Testis (tissue), 2 donors: ENCODE measurements at regions not wholly inside any gene's neighbourhood (a gene's known extent, or its start where the extent isn't known, plus 50 kb on each side); places are given as distances from the start of the nearest gene placed in this dataset.

ENCODE experiments used
- DNase-seq: peaks from one replicate; pipeline ENCODE4 v3.0.0-alpha.2; 2019
- H3K27ac ChIP-seq, 2 donors: fragments of 200-600 bp; sonication (generic); one replicate each; pipeline ENCODE4 v1.5.1; 2019
- H3K27me3 ChIP-seq: fragments of 200-600 bp; sonication (generic); one replicate; pipeline ENCODE4 v1.5.1; 2019
- H3K36me3 ChIP-seq: fragments of 200-600 bp; sonication (generic); one replicate; pipeline ENCODE4 v1.5.1; 2017; ENCODE audit warnings: low read depth; ENCODE audit errors: missing control alignments
- H3K4me1 ChIP-seq: fragments of 200-600 bp; sonication (generic); one replicate; pipeline ENCODE4 v1.5.1; 2019
- H3K4me3 ChIP-seq, 2 donors: fragments of 200-600 bp; sonication (generic); one replicate each; pipeline ENCODE4 v1.5.1; 2017 to 2019
- H3K9me3 ChIP-seq: fragments of 200-600 bp; sonication (generic); one replicate; pipeline ENCODE4 v1.5.1; 2017
- CTCF ChIP-seq, 3 experiments: fragments of 450-650 bp in 2 of 3; fragments of 200-600 bp in 1 of 3; sonication (generic) in 1 of 3; IDR thresholded peaks; one replicate each; pipeline ENCODE4 v1.5.1; 2016 to 2019; ENCODE audit warnings: antibody characterized with exemption in 3 of 3, mild to moderate bottlenecking in 2 of 3, moderate library complexity in 1 of 3
- POLR2A ChIP-seq: fragments of 450-650 bp; IDR thresholded peaks from one replicate; pipeline ENCODE4 v1.6.1; 2017; ENCODE audit warnings: antibody characterized with exemption, mild to moderate bottlenecking, moderate library complexity
- WGBS, 2 donors: methylation state at CpG; one replicate each; pipeline ENCODE4 v1.1.5; 2018; 5-methylcytosine and 5-hydroxymethylcytosine counted together
- intact Hi-C: fragments of 100-400 bp; cut with DNase I; formaldehyde crosslinking; loops from one replicate; pipeline ENCODE4 v1.15.1; 2023; ENCODE audit warnings: low total_unique reads

- Histone ChIP-seq H3K4me3 (no peak overlapping the region), H3K36me3 (no peaks in the 10 kb centered on the region), H3K9me3 (no peaks in the 10 kb centered on the region), H3K27me3 (no peaks in the 10 kb centered on the region), H3K27ac (no peak overlapping the region), H3K4me1 (no peaks in the 10 kb centered on the region)
- WGBS, 2 donors, result 86 to 89% methylated on average over 2 of the region's 2 CpGs
- intact Hi-C loops, result no loop called here
- no peak for DNase-seq
- TF ChIP-seq CTCF (IDR thresholded peaks at IDR 0.05) (no peak), POLR2A (no peak)
Observed at GRCh38 chr13:72181661-72182060, 314.7 kb upstream of the DACH1 start.

GRCh38 chr13:72180253-72180952 is 313.4 kb upstream of the DACH1 start:
- no peak overlapping the region for H3K27ac ChIP-seq
- no peak for DNase-seq
- WGBS, 2 donors, result 86% methylated on average over 7 of the region's 7 CpGs
- no peaks in the 10 kb centered on the region for H3K9me3 ChIP-seq
- no peaks in the 10 kb centered on the region for H3K36me3 ChIP-seq
- intact Hi-C loops, result no loop called here
- H3K4me1 ChIP-seq, result no peaks in the 10 kb centered on the region
- H3K27me3 ChIP-seq, result no peaks in the 10 kb centered on the region
- H3K4me3 ChIP-seq, result no peak overlapping the region
- TF ChIP-seq POLR2A (no peak), CTCF (IDR thresholded peaks at IDR 0.05) (no peak)

GRCh38 chr13:72174549-72174948 is 307.5 kb upstream of the DACH1 start:
- H3K4me3 ChIP-seq, result no peak overlapping the region
- TF ChIP-seq POLR2A (no peak), CTCF (IDR thresholded peaks at IDR 0.05) (no peak)
- H3K4me1 ChIP-seq, result no peaks in the 10 kb centered on the region
- no peaks in the 10 kb centered on the region for H3K27me3 ChIP-seq
- H3K27ac ChIP-seq, result no peak overlapping the region
- WGBS, 2 donors, result 60 to 80% methylated on average over 2 of the region's 2 CpGs
- DNase-seq, result no peak
- H3K9me3 ChIP-seq, result no peaks in the 10 kb centered on the region
- no peaks in the 10 kb centered on the region for H3K36me3 ChIP-seq
- intact Hi-C loops, result no loop called here

DNA sequence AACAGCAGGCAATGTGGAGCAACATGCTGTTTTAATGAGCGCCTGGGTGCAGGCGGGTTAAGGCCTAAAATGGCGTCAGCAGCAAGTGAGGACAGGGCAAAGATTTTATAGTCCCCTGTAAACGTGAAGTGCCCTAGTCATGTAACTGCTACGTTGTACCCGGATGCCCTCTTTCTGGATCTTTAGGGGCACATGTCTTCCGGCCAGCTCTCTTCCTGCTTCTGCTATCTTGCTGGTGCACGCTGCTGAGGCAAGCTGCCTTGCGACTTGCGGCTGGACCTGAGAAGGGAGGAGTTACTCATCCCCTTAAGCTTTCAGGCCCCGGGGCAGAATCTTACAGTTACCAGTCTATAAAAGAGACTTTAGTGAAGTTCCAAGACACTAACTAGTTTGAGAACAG is 303.6 kb upstream of the DACH1 start:
- Histone ChIP-seq H3K27ac (no peak overlapping the region), H3K4me3 (no peak overlapping the region)

More for the DNA sequence above, 303.6 kb upstream of the DACH1 start:
- Histone ChIP-seq H3K4me1 (no peaks in the 10 kb centered on the region), H3K9me3 (no peaks in the 10 kb centered on the region), H3K36me3 (no peaks in the 10 kb centered on the region), H3K27me3 (no peaks in the 10 kb centered on the region)
- WGBS, 2 donors, result 53 to 71% methylated on average over 9 to 11 of the region's 11 CpGs
- DNase-seq, result peak; percentile 22
- intact Hi-C loops, result no loop called here
- TF ChIP-seq POLR2A (no peak), CTCF (IDR thresholded peaks at IDR 0.05) (no peak)
